Stimulated activated CD4-positive, alpha-beta T cell treated with anti-CD3 and anti-CD28 coated beads, Interleukin-4, amount 100 ng/mL, for 24 hours (primary cell): ENCODE measurements at regions not wholly inside any gene's neighbourhood (a gene's known extent, or its start where the extent isn't known, plus 50 kb on each side); places are given as distances from the start of the nearest gene placed in this dataset.
A peak's percentile ranks its signal among the peaks of the same experiment; 100 is the strongest.

ENCODE experiments used
- DNase-seq: peaks from one replicate; pipeline ENCODE4 v3.0.0-alpha.2; 2020

DNA sequence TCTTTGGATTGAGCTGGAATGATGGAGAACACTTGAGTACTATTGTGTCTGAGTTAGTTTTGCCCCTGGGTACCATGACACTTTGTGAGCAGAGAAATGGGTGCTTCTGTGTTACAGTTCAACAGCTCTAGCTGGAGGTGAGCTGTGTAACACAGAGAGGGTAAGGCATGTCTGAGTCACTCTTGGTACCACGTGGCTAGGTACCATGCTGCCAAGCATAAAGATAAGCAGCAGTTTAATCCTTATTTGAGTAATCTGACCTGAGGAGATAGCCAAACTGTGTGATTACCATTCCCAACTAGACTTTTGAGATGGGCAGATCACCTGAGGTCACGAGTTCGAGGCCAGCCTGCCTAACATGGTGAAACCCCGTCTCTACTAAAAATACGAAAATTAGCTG lies 122.0 kb downstream of the OLFM4 start:
- DNase-seq, result no peak

GRCh38 chr13:53151336-53152056 lies 122.9 kb downstream of the OLFM4 start:
- peak; percentile 3 for DNase-seq

- DNase-seq, result no peak
Observed at GRCh38 chr13:53152057-53152421, 123.4 kb downstream of the OLFM4 start.

DNA sequence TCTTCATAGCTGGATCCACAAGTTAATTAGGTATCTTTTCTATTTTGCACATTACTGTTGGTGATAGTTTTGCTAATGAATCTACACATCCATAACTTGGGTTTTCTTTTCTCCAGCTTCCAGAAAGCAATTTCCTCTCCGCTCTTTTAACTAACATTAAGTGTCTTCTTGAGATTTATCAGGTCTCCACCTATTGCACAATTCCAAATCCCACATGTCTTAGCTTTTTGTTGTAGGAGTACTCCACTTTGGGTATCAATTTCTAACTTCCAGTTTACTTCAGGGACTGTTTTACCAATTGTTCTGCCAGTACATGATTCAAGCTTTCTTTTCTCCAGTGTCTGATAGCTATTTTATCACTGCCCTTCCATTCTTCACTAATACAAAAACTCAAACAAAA lies 129.6 kb downstream of the OLFM4 start:
- no peak for DNase-seq

DNA sequence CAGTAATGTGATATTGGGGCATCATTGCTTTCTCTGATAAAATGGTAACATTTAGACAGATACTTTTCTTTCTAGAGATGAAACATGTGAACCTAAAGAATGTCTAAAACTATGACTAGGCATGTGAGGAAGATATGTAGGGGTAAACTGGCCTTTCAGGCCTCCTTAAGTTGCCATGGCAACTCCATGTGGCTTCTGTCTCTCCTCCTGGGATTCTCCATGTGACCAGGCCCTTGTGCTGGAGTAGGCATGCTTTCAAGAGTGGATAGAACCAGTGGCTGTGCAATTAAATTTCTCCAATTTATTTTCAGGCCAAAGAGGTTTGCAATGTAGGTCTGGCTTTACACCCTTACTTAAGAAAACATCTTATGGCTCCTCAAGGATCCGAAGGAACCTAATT lies 130.8 kb downstream of the OLFM4 start:
- DNase-seq, result no peak

DNA sequence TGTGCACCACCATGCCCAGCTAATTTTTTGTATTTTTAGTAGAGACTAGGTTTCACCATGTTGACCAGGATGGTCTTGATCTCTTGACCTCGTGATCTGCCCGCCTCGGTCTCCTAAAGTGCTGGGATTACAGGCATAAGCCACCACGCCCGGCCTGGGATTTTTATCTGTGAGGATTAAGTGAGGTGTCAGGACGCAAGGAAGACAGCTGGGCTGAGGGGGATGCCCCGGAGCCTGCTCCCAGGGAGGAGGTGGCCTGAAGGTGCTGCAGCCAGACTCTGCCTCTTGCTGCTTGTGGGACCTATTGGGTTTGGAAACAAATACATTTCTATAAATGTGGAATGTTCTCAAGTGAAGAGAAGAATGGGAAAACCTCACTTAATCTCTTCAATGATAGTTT lies 131.6 kb downstream of the OLFM4 start:
- no peak for DNase-seq

DNA sequence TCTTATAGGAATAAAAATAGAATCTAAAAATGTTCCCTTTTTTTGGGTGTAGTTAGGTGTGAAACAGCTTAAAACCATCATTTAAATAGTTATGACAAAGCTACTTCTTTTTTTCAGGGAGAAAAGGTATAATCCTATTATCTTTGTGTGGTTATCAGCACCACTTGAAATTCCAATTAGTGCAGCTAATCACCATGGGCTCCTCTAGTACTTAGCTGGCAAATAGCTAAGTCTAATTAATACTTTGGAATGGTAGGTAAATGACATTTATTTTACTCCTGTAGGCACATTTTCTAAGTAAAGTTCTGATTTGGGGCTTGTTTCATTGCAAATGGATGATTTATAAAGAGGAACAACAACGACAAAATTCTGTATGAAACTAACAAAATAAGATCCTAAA lies 132.6 kb downstream of the OLFM4 start:
- DNase-seq, result no peak

DNA sequence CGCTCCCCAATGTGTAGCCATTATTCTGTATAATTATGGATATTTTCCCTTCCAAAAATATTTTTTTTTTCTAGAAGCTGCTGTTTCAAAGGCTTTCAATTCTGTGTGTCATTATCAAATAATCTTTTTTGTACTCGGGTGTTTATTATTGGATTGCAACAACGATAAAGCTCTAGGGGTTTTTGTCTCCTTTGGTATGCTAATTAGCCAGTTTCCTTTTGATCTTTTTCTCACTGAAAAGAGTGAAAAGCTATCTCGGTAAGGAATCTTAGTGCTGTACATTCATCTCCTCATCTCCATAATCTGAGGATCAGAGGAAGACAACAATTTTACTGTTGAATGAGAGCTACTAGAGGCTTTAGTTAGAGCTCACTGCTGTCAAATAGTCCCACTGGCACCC lies 136.6 kb downstream of the OLFM4 start:
- DNase-seq, result no peak

DNA sequence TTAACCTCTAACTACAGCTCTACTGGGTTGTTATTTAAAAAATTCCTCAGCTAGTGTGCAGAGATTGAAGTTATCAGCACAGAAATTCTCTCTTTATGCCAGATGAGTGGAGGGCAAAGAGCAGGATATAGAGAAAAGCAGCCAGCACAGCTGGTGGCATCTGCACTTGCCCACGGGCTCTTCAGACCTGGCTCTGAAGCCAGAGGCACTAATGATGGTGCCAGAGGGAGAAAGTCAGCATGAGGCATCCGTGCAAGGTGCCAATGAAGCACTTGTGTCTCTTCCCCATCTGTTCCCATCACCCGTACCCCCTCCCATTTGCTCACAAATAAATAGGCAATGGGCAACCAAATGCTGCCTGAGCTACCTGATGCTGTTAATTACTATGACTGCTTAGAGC lies 138.9 kb downstream of the OLFM4 start:
- no peak for DNase-seq

DNA sequence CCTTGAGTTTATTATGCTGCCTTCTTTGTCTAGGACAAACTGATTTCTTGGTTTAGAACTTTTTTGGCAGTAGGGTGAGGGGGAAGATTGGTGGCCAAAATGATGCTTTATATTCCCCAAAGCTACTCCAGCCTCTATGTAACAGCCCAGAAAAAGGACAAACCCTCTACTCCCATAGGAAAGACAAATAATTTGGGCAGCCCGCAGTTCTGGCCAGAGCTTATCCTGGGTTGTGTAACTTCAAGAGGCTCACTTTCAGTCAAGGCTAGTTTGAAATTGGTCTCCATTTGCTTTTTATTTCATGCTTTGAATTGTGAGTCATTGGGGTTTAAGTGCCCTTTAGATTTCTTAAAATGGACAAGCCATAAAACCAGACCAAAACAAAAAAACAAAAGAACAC lies 142.3 kb downstream of the OLFM4 start:
- DNase-seq, result no peak

GRCh38 chr13:53174545-53174944 lies 145.9 kb downstream of the OLFM4 start:
- DNase-seq, result no peak

- DNase-seq, result no peak
Observed at GRCh38 chr13:53180684-53181083, 152.1 kb downstream of the OLFM4 start.

- no peak for DNase-seq
Observed at GRCh38 chr13:53182724-53183123, 154.1 kb downstream of the OLFM4 start.

DNA sequence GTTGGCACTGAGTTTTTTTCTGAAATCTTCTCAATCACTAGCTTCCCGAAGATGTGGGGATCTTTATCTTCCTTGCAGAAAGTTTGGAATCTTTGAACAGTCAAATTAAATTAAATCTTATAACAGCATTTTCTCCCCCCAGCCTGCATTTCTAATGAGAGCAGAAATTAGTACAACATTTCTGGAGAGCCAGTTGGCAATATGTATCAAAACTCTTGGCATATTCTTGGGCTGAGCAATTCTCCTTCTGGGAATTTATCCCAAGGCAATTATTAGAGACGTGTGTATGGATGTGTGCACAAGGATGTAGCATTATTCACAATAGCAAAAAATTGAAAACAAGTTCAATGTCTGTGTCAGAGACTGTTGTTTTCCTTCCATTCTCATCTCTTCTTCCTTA lies 159.5 kb downstream of the OLFM4 start:
- DNase-seq, result no peak

GRCh38 chr13:53189162-53189561 lies 160.5 kb downstream of the OLFM4 start:
- DNase-seq, result no peak

GRCh38 chr13:53191091-53191490 lies 162.5 kb downstream of the OLFM4 start:
- no peak for DNase-seq

- no peak for DNase-seq
Observed at GRCh38 chr13:53197424-53197823, 168.8 kb downstream of the OLFM4 start.

GRCh38 chr13:53198017-53198416 lies 169.4 kb downstream of the OLFM4 start:
- DNase-seq, result no peak

DNA sequence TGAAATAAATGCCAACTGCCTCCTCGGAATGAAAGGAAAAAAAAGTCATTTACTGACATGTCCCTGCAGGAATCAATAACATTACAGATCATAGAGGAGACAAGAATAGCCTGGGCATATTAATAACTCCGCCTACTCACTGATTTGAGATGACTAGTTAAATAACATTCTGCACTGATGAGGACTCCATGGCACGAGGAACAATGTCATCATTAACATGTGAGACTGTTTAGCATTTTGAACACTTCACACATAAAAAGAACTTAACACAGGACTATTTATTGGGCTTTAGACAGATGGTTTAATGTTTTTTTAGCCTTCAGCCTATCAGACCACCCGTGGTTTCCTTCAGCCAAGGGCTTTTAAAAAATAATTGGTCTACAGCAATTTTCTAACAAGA lies 170.1 kb downstream of the OLFM4 start:
- DNase-seq, result no peak

DNA sequence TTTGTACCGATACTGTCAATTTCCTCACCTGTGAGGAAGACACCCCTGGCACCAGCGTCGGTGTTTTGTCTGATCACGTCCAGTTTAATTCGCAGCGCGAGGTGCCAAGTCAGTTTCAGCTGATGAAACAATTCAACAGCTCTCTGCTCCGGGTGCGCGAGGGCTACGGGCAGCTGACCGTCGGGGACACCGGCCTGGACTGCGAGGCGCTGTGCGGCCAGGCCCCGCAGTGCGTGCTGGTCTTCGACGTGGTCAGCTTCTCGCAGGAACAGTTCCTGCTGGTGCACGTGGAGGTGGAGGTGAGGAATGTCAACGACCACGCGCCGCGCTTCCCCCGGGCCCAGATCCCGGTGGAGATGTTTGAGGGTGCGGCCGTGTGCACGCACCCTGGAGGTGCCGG lies 171.5 kb downstream of the OLFM4 start:
- DNase-seq, result no peak

DNA sequence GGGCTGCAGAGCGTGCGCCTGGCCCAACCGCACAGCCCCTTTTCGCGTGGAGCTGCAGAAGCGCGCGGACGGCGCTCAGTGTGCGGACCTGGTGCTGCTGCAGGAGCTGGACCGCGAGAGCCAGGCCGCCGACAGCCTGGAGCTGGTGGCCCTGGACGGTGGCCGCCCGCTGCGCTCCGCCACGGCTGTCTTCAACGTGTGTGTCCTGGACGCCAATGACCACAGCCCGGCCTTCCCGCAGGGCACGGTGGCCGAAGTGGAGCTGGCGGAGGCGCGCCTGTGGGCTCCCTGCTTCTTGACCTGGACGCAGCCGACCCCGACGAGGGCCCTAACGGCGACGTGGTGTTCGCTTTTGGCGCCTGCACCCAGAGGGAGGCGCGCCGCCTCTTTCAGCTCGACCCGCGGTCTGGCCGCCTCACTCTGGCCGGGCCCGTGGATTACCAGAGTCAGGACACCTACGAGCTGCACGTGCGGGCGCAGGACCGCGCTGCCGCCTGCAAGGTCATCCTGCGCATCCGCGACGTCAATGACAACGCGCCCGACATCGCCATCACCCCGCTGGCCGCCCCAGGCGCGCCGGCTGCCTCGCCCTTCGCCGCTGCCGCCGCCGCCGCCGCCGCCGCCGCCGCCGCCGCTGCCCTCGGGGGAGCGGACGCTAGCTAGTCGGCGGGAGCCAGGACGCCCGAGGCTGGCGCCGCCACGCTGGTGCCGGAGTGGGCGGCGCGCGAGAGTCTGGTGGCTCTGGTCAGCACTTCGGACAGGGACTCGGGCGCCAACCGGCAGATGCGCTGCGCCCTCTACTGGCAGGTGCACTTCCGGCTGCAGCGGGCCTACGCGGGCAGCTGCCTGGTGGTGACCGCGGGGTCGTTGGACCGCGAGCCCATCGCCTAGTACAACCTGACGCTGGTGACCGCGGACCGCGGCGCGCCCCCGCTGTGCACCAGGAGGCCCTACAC lies 172.2 kb downstream of the OLFM4 start:
- DNase-seq, result no peak

DNA sequence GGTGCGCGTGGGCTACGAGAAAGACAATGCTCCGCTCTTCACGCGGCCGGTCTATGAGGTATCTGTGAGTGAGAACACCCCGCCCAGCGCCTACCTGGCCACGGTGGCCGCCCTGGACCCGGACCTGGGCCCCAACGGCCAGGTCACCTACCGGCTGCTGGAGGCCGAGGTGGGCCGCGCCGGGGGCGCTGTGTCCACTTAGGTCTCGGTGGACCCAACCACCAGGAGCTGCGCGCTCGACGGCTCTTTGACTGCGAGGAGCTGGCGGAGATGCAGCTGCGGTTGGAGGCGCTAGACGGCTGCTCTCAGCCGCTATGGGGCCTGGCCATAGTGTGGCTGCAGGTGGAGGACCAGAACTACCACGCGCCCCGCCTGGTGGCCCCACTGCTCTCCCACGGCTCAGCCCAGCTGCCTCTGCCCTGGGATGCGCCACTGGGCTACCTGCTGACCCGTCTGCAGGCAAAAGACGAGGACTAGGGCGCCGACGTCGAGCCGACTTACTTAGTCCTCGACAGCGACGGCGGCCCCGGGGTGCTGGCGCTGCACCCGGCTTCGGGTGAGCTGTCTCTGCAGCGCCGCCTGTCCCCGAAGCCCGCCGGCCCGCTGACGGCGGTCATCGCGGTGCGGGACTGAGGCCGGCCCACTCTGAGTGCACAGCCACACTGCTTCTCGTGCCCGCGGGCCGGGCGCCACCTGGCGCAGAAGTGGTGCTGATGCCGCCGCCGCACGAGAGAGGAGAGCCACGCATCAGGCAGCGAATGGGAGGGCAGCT lies 173.0 kb downstream of the OLFM4 start:
- no peak for DNase-seq

GRCh38 chr13:53204598-53204997 lies 176.0 kb downstream of the OLFM4 start:
- no peak for DNase-seq

- DNase-seq, result no peak
Observed at GRCh38 chr13:53206455-53206854, 177.8 kb downstream of the OLFM4 start.
